Stimulated activated CD4-positive, alpha-beta T cell treated with anti-CD3 and anti-CD28 coated beads, TNF-alpha, amount 100 ng/mL, for 24 hours (primary cell): ENCODE measurements at regions not wholly inside any gene's neighbourhood (a gene's known extent, or its start where the extent isn't known, plus 50 kb on each side); places are given as distances from the start of the nearest gene placed in this dataset.
"Not testable (repeated sequence)": the region's sequence is repeated elsewhere in the genome, so short reads cannot be mapped to it uniquely, and the experiment has no call there.

Experiments used
- DNase-seq, 3 experiments: peaks; one replicate each; pipeline ENCODE4 v3.0.0-alpha.2; 2020; ENCODE audit warnings: low read depth in 3 of 3

GRCh38 chr1:83395130-83395529, 603.8 kb downstream of the TTLL7 start:
- DNase-seq: not testable (repeated sequence)

GRCh38 chr1:83386946-83387345, 612.0 kb downstream of the TTLL7 start:
- not testable (repeated sequence) for DNase-seq

- not testable (repeated sequence) for DNase-seq
Measured at GRCh38 chr1:83383107-83383506, 615.8 kb downstream of the TTLL7 start.

GRCh38 chr1:83373018-83373417, 625.9 kb downstream of the TTLL7 start:
- not testable (repeated sequence) for DNase-seq

GRCh38 chr1:83369853-83370252, 629.1 kb downstream of the TTLL7 start:
- DNase-seq: not testable (repeated sequence)

- DNase-seq: not testable (repeated sequence)
Measured at GRCh38 chr1:83365320-83365719, 633.6 kb downstream of the TTLL7 start.

- not testable (repeated sequence) for DNase-seq
Measured at GRCh38 chr1:83345375-83345774, 653.6 kb downstream of the TTLL7 start.

GRCh38 chr1:83343767-83344166, 655.2 kb downstream of the TTLL7 start:
- not testable (repeated sequence) for DNase-seq

GRCh38 chr1:83342995-83343394, 655.9 kb downstream of the TTLL7 start:
- not testable (repeated sequence) for DNase-seq

- not testable (repeated sequence) for DNase-seq
Measured at GRCh38 chr1:83332308-83332707, 666.6 kb downstream of the TTLL7 start.

GRCh38 chr1:83318366-83318765, 680.6 kb downstream of the TTLL7 start:
- no peak for DNase-seq

- not testable (repeated sequence) for DNase-seq
Measured at GRCh38 chr1:83315446-83315845, 683.5 kb downstream of the TTLL7 start.

- DNase-seq: not testable (repeated sequence)
Measured at GRCh38 chr1:83310161-83310560, 688.8 kb downstream of the TTLL7 start.

- DNase-seq: not testable (repeated sequence)
Measured at GRCh38 chr1:83309035-83309434, 689.9 kb downstream of the TTLL7 start.

GRCh38 chr1:83306811-83307210, 692.1 kb downstream of the TTLL7 start:
- not testable (repeated sequence) for DNase-seq

GRCh38 chr1:83295594-83295993, 703.3 kb downstream of the TTLL7 start:
- not testable (repeated sequence) for DNase-seq

GRCh38 chr1:83287391-83287790, 711.5 kb downstream of the TTLL7 start:
- not testable (repeated sequence) for DNase-seq

GRCh38 chr1:83274656-83275055, 724.3 kb downstream of the TTLL7 start:
- not testable (repeated sequence) for DNase-seq

GRCh38 chr1:83272484-83272883, 726.4 kb downstream of the TTLL7 start:
- not testable (repeated sequence) for DNase-seq

- DNase-seq: not testable (repeated sequence)
Measured at GRCh38 chr1:83271834-83272233, 727.1 kb downstream of the TTLL7 start.

- DNase-seq: not testable (repeated sequence)
Measured at GRCh38 chr1:83270801-83271200, 728.1 kb downstream of the TTLL7 start.

GRCh38 chr1:83263808-83264207, 735.1 kb downstream of the TTLL7 start:
- DNase-seq: not testable (repeated sequence)

GRCh38 chr1:83251687-83252086, 747.2 kb downstream of the TTLL7 start:
- not testable (repeated sequence) for DNase-seq

- not testable (repeated sequence) for DNase-seq
Measured at GRCh38 chr1:83246780-83247179, 752.2 kb downstream of the TTLL7 start.
